H1 (cell line): ENCODE measurements at regions not wholly inside any gene's neighbourhood (a gene's known extent, or its start where the extent isn't known, plus 50 kb on each side); places are given as distances from the start of the nearest gene placed in this dataset.

ENCODE experiments used
- CTCF ChIA-PET: fragments of 300-600 bp; sonication (Branson Sonifier 250); formaldehyde crosslinking; loops from one replicate; lab custom pipeline; 2021; ENCODE audit not compliant: partially characterized antibody; lab: Charles Lee
- POLR2A ChIA-PET: fragments of 300-600 bp; sonication (Branson Sonifier 250); formaldehyde crosslinking; loops from one replicate; lab custom pipeline; 2021; ENCODE audit warnings: inconsistent platforms; ENCODE audit not compliant: partially characterized antibody; lab: Charles Lee
- DNase-seq, 2 experiments: peaks; one replicate each; pipeline versions ENCODE4 v3.0.0 to v3.0.0-alpha.2; 2010 to 2022; ENCODE audit warnings: low spot score in 2 of 2, low read depth in 1 of 2, mixed read lengths in 1 of 2
- FAIRE-seq: peaks from 2 replicates; lab custom pipeline; 2011; peaks lifted over from hg19 to GRCh38; lab: Jason Lieb, UNC
- H2AFZ ChIP-seq: 2 replicates; pipeline ENCODE4 v1.8.1; 2012; ENCODE audit warnings: low read length, inconsistent platforms
- H2AK5ac ChIP-seq: 2 replicates; pipeline ENCODE4 v1.6.1; 2013; ENCODE audit warnings: low read depth, low read length
- H2BK120ac ChIP-seq: replicated peaks from 2 replicates; pipeline ENCODE3; 2013; ENCODE audit warnings: low read depth, low read length, inconsistent platforms
- H2BK12ac ChIP-seq: 2 replicates; pipeline ENCODE4 v1.6.1; 2013; ENCODE audit warnings: low read depth, low read length
- H2BK15ac ChIP-seq: 2 replicates; pipeline ENCODE4 v1.6.1; 2013; ENCODE audit warnings: low read length
- H2BK20ac ChIP-seq: 2 replicates; pipeline ENCODE4 v1.6.1; 2013; ENCODE audit warnings: low read length
- H2BK5ac ChIP-seq: 2 replicates; pipeline ENCODE4 v1.6.1; 2013; ENCODE audit warnings: low read depth, low read length
- H3K14ac ChIP-seq: 2 replicates; pipeline ENCODE4 v1.6.1; 2013; ENCODE audit warnings: inconsistent platforms; ENCODE audit not compliant: insufficient read length
- H3K18ac ChIP-seq: 2 replicates; pipeline ENCODE4 v1.6.1; 2013; ENCODE audit warnings: low read length; ENCODE audit errors: extremely low read depth
- H3K23ac ChIP-seq: 2 replicates; pipeline ENCODE4 v1.6.1; 2013; ENCODE audit warnings: inconsistent platforms; ENCODE audit not compliant: insufficient read length
- H3K23me2 ChIP-seq: 2 replicates; pipeline ENCODE4 v1.6.1; 2013; ENCODE audit warnings: low read depth, low read length
- H3K27ac ChIP-seq: 2 replicates; pipeline ENCODE4 v1.6.1; 2011; ENCODE audit warnings: low read depth, low read length, inconsistent platforms
- H3K27me3 ChIP-seq, 4 experiments: replicated peaks in 1 of 4; 1 replicate in 1 of 4; 2 replicates in 3 of 4; pipeline versions ENCODE4 v1.6.1 to v1.8.1; 2011 to 2013; ENCODE audit warnings: low read length in 3 of 4, mild to moderate bottlenecking in 3 of 4, inconsistent platforms in 2 of 4, mixed read lengths in 2 of 4, moderate library complexity in 1 of 4; ENCODE audit not compliant: control insufficient read depth in 3 of 4, insufficient read depth in 3 of 4; ENCODE audit errors: extremely low read depth in 1 of 4
- H3K36me3 ChIP-seq, 4 experiments: 2 replicates each; pipeline versions ENCODE4 v1.6.1 to v1.8.1; 2011 to 2013; ENCODE audit warnings: mild to moderate bottlenecking in 4 of 4, low read length in 3 of 4, moderate library complexity in 2 of 4, control low read depth in 1 of 4, inconsistent platforms in 1 of 4; ENCODE audit not compliant: insufficient read depth in 4 of 4, control insufficient read depth in 2 of 4
- H3K4ac ChIP-seq: replicated peaks from 2 replicates; pipeline ENCODE3; 2013; ENCODE audit warnings: low read length, low read depth, mixed read lengths, inconsistent platforms; ENCODE audit not compliant: insufficient read length
- H3K4me1 ChIP-seq, 4 experiments: replicated peaks in 1 of 4; 1 replicate in 1 of 4; 2 replicates in 3 of 4; pipeline versions ENCODE4 v1.6.1 to v1.8.1; 2011 to 2013; ENCODE audit warnings: low read length in 3 of 4, inconsistent platforms in 2 of 4, mixed read lengths in 1 of 4; ENCODE audit not compliant: insufficient read depth in 4 of 4, control insufficient read depth in 3 of 4
- H3K4me2 ChIP-seq, 2 experiments: 2 replicates each; pipeline versions ENCODE4 v1.6.1 to v1.8.1; 2011 to 2013; ENCODE audit warnings: low read depth in 2 of 2, low read length in 2 of 2, control low read depth in 1 of 2, inconsistent platforms in 1 of 2, mild to moderate bottlenecking in 1 of 2; ENCODE audit not compliant: insufficient read depth in 1 of 2
- H3K4me3 ChIP-seq, 4 experiments: fragments of 200-600, 300-600 bp in 1 of 4; sonication (generic), shearing (Covaris generic), sonication (Bioruptor Twin) in 1 of 4; 2 replicates each; pipeline versions ENCODE4 v1.5.1 to v1.8.1; 2011 to 2016; ENCODE audit warnings: low read length in 4 of 4, low read depth in 3 of 4, control low read depth in 2 of 4, inconsistent platforms in 2 of 4, mild to moderate bottlenecking in 2 of 4, mixed read lengths in 1 of 4, moderate library complexity in 1 of 4; ENCODE audit not compliant: insufficient read depth in 2 of 4; ENCODE audit errors: extremely low read depth in 1 of 4
- H3K56ac ChIP-seq: replicated peaks from 2 replicates; pipeline ENCODE3; 2013; ENCODE audit warnings: low read depth, mild to moderate bottlenecking, mixed read lengths, low read length, inconsistent platforms; ENCODE audit not compliant: insufficient read length
- H3K79me1 ChIP-seq: 2 replicates; pipeline ENCODE4 v1.6.1; 2013; ENCODE audit warnings: low read depth, low read length, control low read depth
- H3K79me2 ChIP-seq, 2 experiments: 2 replicates each; pipeline versions ENCODE4 v1.6.1 to v1.8.1; 2012 to 2013; ENCODE audit warnings: low read length in 2 of 2, mild to moderate bottlenecking in 2 of 2, inconsistent platforms in 1 of 2; ENCODE audit not compliant: insufficient read depth in 2 of 2, control insufficient read depth in 1 of 2
- H3K9ac ChIP-seq, 4 experiments: replicated peaks in 1 of 4; 1 replicate in 1 of 4; 2 replicates in 3 of 4; pipeline versions ENCODE4 v1.6.1 to v1.8.1; 2011 to 2013; ENCODE audit warnings: low read depth in 3 of 4, low read length in 3 of 4, control low read depth in 2 of 4, mild to moderate bottlenecking in 2 of 4, moderate library complexity in 2 of 4, inconsistent platforms in 1 of 4; ENCODE audit errors: extremely low read depth in 1 of 4
- H3K9me3 ChIP-seq, 2 experiments: 2 replicates each; pipeline versions ENCODE4 v1.6.1 to v1.8.1; 2012 to 2013; ENCODE audit warnings: mild to moderate bottlenecking in 2 of 2, moderate library complexity in 2 of 2, control low read depth in 1 of 2, inconsistent platforms in 1 of 2, low read depth in 1 of 2, low read length in 1 of 2, mixed read lengths in 1 of 2; ENCODE audit not compliant: insufficient read depth in 2 of 2
- H4K20me1 ChIP-seq, 2 experiments: replicated peaks in 1 of 2; 2 replicates each; pipeline versions ENCODE3 to v1.8.1; 2011 to 2013; ENCODE audit warnings: inconsistent platforms in 2 of 2, low read length in 2 of 2, mild to moderate bottlenecking in 1 of 2; ENCODE audit not compliant: insufficient read depth in 2 of 2, control insufficient read depth in 1 of 2
- H4K5ac ChIP-seq: 2 replicates; pipeline ENCODE4 v1.6.1; 2013; ENCODE audit warnings: low read length, low read depth, mixed read lengths, inconsistent platforms; ENCODE audit not compliant: insufficient read length
- H4K8ac ChIP-seq: 2 replicates; pipeline ENCODE4 v1.8.0; 2013; ENCODE audit warnings: mild to moderate bottlenecking, moderate library complexity, low read length, inconsistent platforms; ENCODE audit not compliant: insufficient read depth; ENCODE audit errors: extremely low read depth
- H4K91ac ChIP-seq: replicated peaks from 2 replicates; pipeline ENCODE3; 2013; ENCODE audit warnings: low read length, mixed read lengths, inconsistent platforms; ENCODE audit not compliant: insufficient read length
- BCL11A ChIP-seq, 2 experiments: IDR thresholded peaks; one replicate each; pipeline ENCODE4 v1.6.1; 2011; ENCODE audit warnings: low read depth in 2 of 2, low read length in 2 of 2, mild to moderate bottlenecking in 2 of 2
- BRCA1 ChIP-seq: IDR thresholded peaks from 2 replicates; pipeline ENCODE4 v1.6.1; 2012; ENCODE audit warnings: low read depth, low read length, improper control_type of control experiment
- GABPA ChIP-seq: IDR thresholded peaks from 2 replicates; pipeline ENCODE4 v1.6.1; 2011; ENCODE audit warnings: mild to moderate bottlenecking, low read length, moderate library complexity, borderline replicate concordance; ENCODE audit not compliant: insufficient read depth
- HDAC2 ChIP-seq, 2 experiments: fragments of 300-600 bp in 1 of 2; sonication (generic) in 1 of 2; IDR thresholded peaks; 2 replicates each; pipeline ENCODE4 v1.6.1; 2011 to 2012; ENCODE audit warnings: low read depth in 2 of 2, low read length in 2 of 2, mild to moderate bottlenecking in 2 of 2, moderate library complexity in 2 of 2, borderline replicate concordance in 1 of 2, inconsistent platforms in 1 of 2
- KDM4A ChIP-seq: IDR thresholded peaks from one replicate; pipeline ENCODE4 v1.7.1; 2012; ENCODE audit warnings: low read depth, mild to moderate bottlenecking, moderate library complexity, low read length, inconsistent platforms; ENCODE audit not compliant: severe bottlenecking
- NANOG ChIP-seq: IDR thresholded peaks from 2 replicates; pipeline ENCODE4 v1.6.1; 2011; ENCODE audit warnings: low read length, low read depth, mild to moderate bottlenecking, inconsistent platforms; ENCODE audit not compliant: insufficient read depth, poor library complexity, severe bottlenecking
- RBBP5 ChIP-seq: IDR thresholded peaks from 2 replicates; pipeline ENCODE4 v1.7.1; 2012; ENCODE audit warnings: low read depth, mild to moderate bottlenecking, inconsistent platforms, low read length, moderate library complexity, borderline replicate concordance
- RFX5 ChIP-seq: IDR thresholded peaks from 2 replicates; pipeline ENCODE4 v1.6.1; 2011; ENCODE audit warnings: low read depth, low read length, improper control_type of control experiment, borderline replicate concordance
- RXRA ChIP-seq: IDR thresholded peaks from 2 replicates; pipeline ENCODE4 v1.6.1; 2011; ENCODE audit warnings: low read depth, mild to moderate bottlenecking, low read length, moderate library complexity; ENCODE audit not compliant: insufficient read depth
- SIRT6 ChIP-seq: IDR thresholded peaks from one replicate; pipeline ENCODE4 v1.7.1; 2012; ENCODE audit warnings: low read length, inconsistent platforms
- TAF1 ChIP-seq: IDR thresholded peaks from 2 replicates; pipeline ENCODE4 v1.6.1; 2011; ENCODE audit warnings: mild to moderate bottlenecking, low read depth, low read length
- USF2 ChIP-seq: IDR thresholded peaks from 2 replicates; pipeline ENCODE4 v1.6.1; 2011; ENCODE audit warnings: low read length, improper control_type of control experiment
- YY1 ChIP-seq: IDR thresholded peaks from 2 replicates; pipeline ENCODE4 v1.6.1; 2011; ENCODE audit warnings: low read depth, mild to moderate bottlenecking, low read length
- WGBS, 2 experiments: shearing (Covaris generic) in 1 of 2; methylation state at CpG; one replicate each; pipeline versions ENCODE4 v1.1.6 to v1.1.7; 2013 to 2015; ENCODE audit warnings: low lambda C conversion rate in 2 of 2, mixed read lengths in 2 of 2, inconsistent platforms in 1 of 2, low coverage in 1 of 2, missing lambda C conversion rate in 1 of 2; ENCODE audit not compliant: insufficient replicate concordance in 2 of 2, insufficient coverage in 1 of 2, insufficient read length in 1 of 2; ENCODE audit errors: extremely low coverage in 1 of 2, missing lambda C conversion rate in 1 of 2; 5-methylcytosine and 5-hydroxymethylcytosine counted together

- H2AFZ ChIP-seq = no peak overlapping the region
- WGBS, 2 experiments = 83% methylated on average over 5 of the region's 5 CpGs; no CpG with 5 or more reads in 1 of the 2 experiments
- no peaks in the 10 kb centered on the region for H3K79me2 ChIP-seq
- CTCF ChIA-PET = interaction anchor here (0.6 to 6.4 kb wide), 23 partner anchors 9 to 313 kb away, joined by 3 to 150 read pairs (median 8); partner anchors contain the start of gene CHRD
- no peak overlapping the region for H2BK20ac ChIP-seq
- no peak overlapping the region for H3K56ac ChIP-seq
- H4K91ac ChIP-seq = no peak overlapping the region
- no peak overlapping the region for H3K23ac ChIP-seq
- H4K20me1 ChIP-seq = no peaks in the 10 kb centered on the region
- no peaks in the 10 kb centered on the region for H3K9me3 ChIP-seq
- no peaks in the 10 kb centered on the region for H3K36me3 ChIP-seq
- no peak overlapping the region for H3K4me2 ChIP-seq
- H3K27me3 ChIP-seq = no peaks in the 10 kb centered on the region
- POLR2A ChIA-PET = interaction anchor here (0.7 kb wide), 1 partner anchor 330 kb away, joined by 3 read pairs; no protein-coding TSS in a partner anchor
- no peak overlapping the region for H2BK12ac ChIP-seq
- H3K9ac ChIP-seq = no peak overlapping the region
- H3K4me1 ChIP-seq = peaks cover 0 to 3% (median 2%) of the 10 kb centered on the region in 4 experiments; a peak in 6 of 7 replicates
- no peak overlapping the region for H2BK15ac ChIP-seq
- no peak overlapping the region for H4K5ac ChIP-seq
- no peak for FAIRE-seq
- H3K4me3 ChIP-seq = no peak overlapping the region
- no peaks in the 10 kb centered on the region for H3K79me1 ChIP-seq
- H3K4ac ChIP-seq = no peak overlapping the region
- H2BK5ac ChIP-seq = no peak overlapping the region; the same call in 1 of the 2 replicates
- DNase-seq = no peak
- H3K23me2 ChIP-seq = no peaks in the 10 kb centered on the region
- no peak overlapping the region for H3K18ac ChIP-seq
- H2AK5ac ChIP-seq = no peak overlapping the region
- H2BK120ac ChIP-seq = no peak overlapping the region
- no peak overlapping the region for H4K8ac ChIP-seq
- no peak overlapping the region for H3K14ac ChIP-seq
- H3K27ac ChIP-seq = no peak overlapping the region
- no peak for TF ChIP-seq YY1
- no peak for TF ChIP-seq KDM4A
- no peak for TF ChIP-seq GABPA
- no peak for TF ChIP-seq RFX5
- TF ChIP-seq SIRT6 = no peak
- no peak for TF ChIP-seq TAF1
- no peak for TF ChIP-seq BRCA1
- no peak for TF ChIP-seq HDAC2 (IDR thresholded peaks at IDR 0.05; ENCODE audit: borderline replicate concordance in 1 of 2, low read depth in 2 of 2, low read length in 2 of 2)
- no peak for TF ChIP-seq RBBP5
- no peak for TF ChIP-seq RXRA
- no peak for TF ChIP-seq BCL11A (IDR thresholded peaks at IDR 0.05; ENCODE audit: low read depth in 2 of 2, low read length in 2 of 2)
- TF ChIP-seq NANOG = no peak
- TF ChIP-seq USF2 = no peak
Observed at GRCh38 chr3:184465883-184466412, 86.1 kb downstream of the CHRD start.
